ENCODE measurements at regions not wholly inside any gene's neighbourhood (a gene's known extent, or its start where the extent isn't known, plus 50 kb on each side); places are given as distances from the start of the nearest gene placed in this dataset.

DNA sequence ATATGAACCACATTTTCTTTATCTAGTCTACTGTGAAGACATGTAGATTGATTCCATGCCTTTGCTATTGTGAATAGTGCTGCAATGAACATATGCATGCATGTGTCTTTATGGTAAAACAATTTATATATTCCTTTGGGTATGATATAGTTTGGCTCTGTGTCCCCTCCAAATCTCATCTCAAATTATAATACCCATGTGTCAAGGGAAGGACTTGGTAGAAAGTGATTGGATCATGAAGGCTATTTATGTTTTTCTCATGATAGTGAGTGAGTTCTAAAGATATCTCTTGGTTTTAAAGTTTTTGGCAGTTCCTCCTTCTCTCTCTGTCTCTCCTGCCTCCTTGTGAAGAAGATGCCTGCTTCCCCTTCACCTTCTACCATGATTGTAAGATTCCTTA, 248.7 kb downstream of the GPR37 start:
- DNase-seq (ENCODE audit: low read depth, low spot score) = no peak
- TF ChIP-seq, protein P1, sequence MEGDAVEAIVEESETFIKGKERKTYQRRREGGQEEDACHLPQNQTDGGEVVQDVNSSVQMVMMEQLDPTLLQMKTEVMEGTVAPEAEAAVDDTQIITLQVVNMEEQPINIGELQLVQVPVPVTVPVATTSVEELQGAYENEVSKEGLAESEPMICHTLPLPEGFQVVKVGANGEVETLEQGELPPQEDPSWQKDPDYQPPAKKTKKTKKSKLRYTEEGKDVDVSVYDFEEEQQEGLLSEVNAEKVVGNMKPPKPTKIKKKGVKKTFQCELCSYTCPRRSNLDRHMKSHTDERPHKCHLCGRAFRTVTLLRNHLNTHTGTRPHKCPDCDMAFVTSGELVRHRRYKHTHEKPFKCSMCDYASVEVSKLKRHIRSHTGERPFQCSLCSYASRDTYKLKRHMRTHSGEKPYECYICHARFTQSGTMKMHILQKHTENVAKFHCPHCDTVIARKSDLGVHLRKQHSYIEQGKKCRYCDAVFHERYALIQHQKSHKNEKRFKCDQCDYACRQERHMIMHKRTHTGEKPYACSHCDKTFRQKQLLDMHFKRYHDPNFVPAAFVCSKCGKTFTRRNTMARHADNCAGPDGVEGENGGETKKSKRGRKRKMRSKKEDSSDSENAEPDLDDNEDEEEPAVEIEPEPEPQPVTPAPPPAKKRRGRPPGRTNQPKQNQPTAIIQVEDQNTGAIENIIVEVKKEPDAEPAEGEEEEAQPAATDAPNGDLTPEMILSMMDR (IDR thresholded peaks at IDR 0.05; ENCODE audit: insufficient read depth, low read length, missing control alignments) = no peak
- no peak overlapping the region for H3K4me3 ChIP-seq (ENCODE audit: low read depth, low read length)
- CTCF ChIA-PET = no interaction called here
- POLR2A ChIA-PET = no interaction called here

DNA sequence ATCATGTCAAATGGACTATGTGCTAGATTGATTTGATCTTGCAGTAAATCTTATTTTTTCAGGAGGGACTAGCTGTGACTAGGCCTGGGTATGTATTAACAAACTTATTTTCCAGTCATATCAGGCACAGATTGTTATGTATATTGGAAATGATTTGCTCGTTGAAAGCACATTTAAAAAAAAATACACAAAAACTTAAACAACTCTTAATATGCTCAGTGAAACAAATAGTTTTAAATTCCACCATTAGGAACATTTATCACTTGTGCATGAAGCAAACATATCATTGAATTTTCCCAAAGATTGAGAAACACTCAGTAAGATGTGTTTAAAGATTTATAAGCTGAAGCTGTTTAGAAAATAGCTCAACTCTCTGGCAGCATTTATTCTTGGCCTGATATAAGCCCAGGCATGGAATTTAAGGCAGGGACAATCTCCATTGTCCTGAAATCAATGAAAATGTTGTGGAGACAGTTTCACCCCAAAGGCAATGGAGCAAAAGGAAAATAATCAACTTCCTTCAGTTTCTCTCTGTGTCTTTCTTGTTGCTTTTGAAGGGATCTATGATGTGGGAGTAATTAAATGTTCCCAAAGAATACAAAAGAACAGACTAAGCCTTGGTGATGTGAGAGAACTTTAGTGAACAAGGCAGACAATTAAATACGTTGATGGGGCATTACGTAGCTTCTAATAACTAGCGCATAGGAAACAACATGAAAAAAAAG, 250.3 kb downstream of the GPR37 start:
- POLR2A ChIA-PET = no interaction called here

DNA sequence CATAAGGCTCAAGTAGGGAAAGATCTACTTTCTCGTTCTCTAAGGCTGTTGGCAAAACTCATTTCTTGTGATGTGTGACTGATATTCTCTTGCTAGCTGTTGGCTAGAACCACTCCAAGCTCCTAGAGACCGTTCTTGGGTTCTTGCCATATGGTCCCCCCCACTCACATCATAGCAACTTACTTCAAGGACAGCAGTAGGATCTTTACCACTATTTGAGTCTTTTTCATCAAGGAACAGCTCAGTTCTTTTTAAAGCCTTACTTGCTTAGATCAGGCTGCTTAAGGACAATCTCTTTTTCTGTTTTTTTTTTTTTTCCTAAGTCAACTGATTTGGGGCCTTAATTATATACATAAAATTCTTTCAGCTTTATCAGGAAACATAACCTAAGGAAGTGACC, 251.1 kb downstream of the GPR37 start:
- POLR2A ChIA-PET = no interaction called here
- no peak for DNase-seq (ENCODE audit: low read depth, low spot score)
- CTCF ChIA-PET = no interaction called here
- TF ChIP-seq, protein P1 (IDR thresholded peaks at IDR 0.05; ENCODE audit: insufficient read depth, low read length, missing control alignments) = no peak
- no peak overlapping the region for H3K4me3 ChIP-seq (ENCODE audit: low read depth, low read length)

More for the DNA sequence above, 250.3 kb downstream of the GPR37 start:
- TF ChIP-seq, protein P1 (IDR thresholded peaks at IDR 0.05; ENCODE audit: insufficient read depth, low read length, missing control alignments) = no peak
- DNase-seq (ENCODE audit: low read depth, low spot score) = no peak
- CTCF ChIA-PET = no interaction called here
- H3K4me3 ChIP-seq (ENCODE audit: low read depth, low read length) = no peak overlapping the region

DNA sequence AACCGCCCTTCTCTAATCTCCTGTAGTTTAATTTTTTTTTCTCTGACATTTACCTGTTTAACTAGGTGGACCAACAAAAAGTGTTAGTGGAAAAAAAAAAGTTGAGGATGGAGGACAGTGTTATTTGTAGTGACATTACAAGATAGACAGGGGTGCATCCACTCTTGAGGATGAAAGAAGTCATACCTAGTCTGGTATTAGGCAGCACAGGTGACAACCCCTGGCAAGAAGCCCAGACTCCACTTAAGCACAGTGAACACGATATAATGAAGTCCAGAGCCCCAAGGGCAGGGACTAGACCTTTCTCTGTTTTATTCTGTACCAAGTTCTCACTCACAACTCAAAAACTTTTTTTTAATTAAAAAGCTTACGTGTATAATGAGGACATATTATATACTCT, 268.4 kb downstream of the GPR37 start:
- ChIA-PET POLR2A (no interaction called here), CTCF (no interaction called here)
- TF ChIP-seq, protein P1 (IDR thresholded peaks at IDR 0.05; ENCODE audit: insufficient read depth, low read length, missing control alignments) = no peak
- no peak overlapping the region for H3K4me3 ChIP-seq (ENCODE audit: low read depth, low read length)
- no peak for DNase-seq (ENCODE audit: low read depth, low spot score)

DNA sequence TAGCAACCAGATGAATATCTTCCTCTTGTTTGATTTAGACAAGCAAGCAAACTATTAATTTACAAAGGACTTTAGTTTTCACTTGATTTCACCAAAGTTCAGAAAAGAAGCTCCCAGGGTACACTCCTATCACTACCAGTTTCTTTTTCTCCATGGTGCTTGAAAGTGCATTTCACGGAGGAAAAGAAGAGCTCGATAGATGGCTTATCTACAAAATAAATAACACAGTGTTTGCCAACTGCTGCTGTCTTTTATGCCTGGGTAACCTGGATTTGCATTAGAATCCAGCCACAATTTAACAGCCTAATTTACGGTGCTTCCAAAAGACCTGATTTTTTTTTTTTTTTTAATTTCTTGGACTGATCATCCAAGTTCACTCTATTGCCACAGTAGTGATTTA, 275.7 kb downstream of the GPR37 start:
- TF ChIP-seq, protein P1 (IDR thresholded peaks at IDR 0.05; ENCODE audit: insufficient read depth, low read length, missing control alignments) = no peak
- ChIA-PET POLR2A (no interaction called here), CTCF (no interaction called here)
- DNase-seq (ENCODE audit: low read depth, low spot score) = no peak
- H3K4me3 ChIP-seq (ENCODE audit: low read depth, low read length) = no peak overlapping the region

DNA sequence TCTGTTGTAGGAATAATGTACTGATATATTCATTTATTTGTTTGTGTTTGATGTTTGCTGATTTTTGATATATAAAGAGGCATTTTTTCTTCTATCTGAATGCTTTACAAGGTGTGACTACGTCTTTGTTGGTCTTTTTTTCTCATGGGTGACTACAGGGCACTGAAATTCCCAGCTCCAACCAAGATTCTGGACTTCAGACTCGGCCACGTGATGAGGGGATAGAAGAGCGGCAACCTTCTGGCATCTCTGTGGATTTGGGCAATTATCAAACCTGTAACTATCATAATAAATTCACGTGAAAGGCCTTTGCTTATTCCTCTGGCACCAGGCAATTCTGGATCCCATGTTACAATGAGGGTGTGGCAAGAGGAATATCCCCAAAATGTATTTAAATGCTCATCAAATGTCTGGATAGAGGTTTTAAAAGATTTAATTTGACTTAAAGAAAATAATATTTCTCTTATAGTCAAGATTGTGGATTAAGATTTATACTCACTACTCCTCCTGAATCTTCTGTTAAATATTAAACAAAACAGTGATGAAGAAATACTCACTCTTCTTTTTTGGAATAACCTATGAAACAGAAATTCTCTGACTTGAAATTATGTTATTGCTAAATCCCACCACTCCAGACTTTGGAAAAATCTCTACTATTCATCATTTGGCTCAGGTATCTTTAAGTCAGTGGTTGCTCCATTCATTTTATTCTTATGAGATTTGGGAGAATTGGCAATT, 276.3 kb downstream of the GPR37 start:
- ChIA-PET CTCF (no interaction called here), POLR2A (no interaction called here)
- TF ChIP-seq, protein P1 (IDR thresholded peaks at IDR 0.05; ENCODE audit: insufficient read depth, low read length, missing control alignments) = no peak
- no peak overlapping the region for H3K4me3 ChIP-seq (ENCODE audit: low read depth, low read length)
- no peak for DNase-seq (ENCODE audit: low read depth, low spot score)

Data from AG04449 (cell line).